H1 (cell line): ENCODE measurements at regions not wholly inside any gene's neighbourhood (a gene's known extent, or its start where the extent isn't known, plus 50 kb on each side); places are given as distances from the start of the nearest gene placed in this dataset.

Source experiments
- BRCA1 ChIP-seq: IDR thresholded peaks from 2 replicates; pipeline ENCODE4 v1.6.1; 2012; ENCODE audit warnings: low read depth, low read length, improper control_type of control experiment
- CTCF ChIP-seq, 3 experiments: IDR thresholded peaks; 1 replicate in 2 of 3; 2 replicates in 1 of 3; pipeline versions ENCODE4 v1.5.1 to v1.6.1; 2011; ENCODE audit warnings: low read length in 3 of 3, mild to moderate bottlenecking in 3 of 3, inconsistent platforms in 2 of 3, low read depth in 1 of 3, moderate library complexity in 1 of 3; ENCODE audit not compliant: insufficient read depth in 1 of 3; ENCODE audit errors: control extremely low read depth in 1 of 3
- POLR2AphosphoS5 ChIP-seq: IDR thresholded peaks from 2 replicates; pipeline ENCODE4 v1.6.1; 2011; ENCODE audit warnings: low read depth, low read length
- RFX5 ChIP-seq: IDR thresholded peaks from 2 replicates; pipeline ENCODE4 v1.6.1; 2011; ENCODE audit warnings: low read depth, low read length, improper control_type of control experiment, borderline replicate concordance
- SRF ChIP-seq: IDR thresholded peaks from 2 replicates; pipeline ENCODE4 v1.6.1; 2011; ENCODE audit warnings: mild to moderate bottlenecking, low read depth, low read length, moderate library complexity

DNA sequence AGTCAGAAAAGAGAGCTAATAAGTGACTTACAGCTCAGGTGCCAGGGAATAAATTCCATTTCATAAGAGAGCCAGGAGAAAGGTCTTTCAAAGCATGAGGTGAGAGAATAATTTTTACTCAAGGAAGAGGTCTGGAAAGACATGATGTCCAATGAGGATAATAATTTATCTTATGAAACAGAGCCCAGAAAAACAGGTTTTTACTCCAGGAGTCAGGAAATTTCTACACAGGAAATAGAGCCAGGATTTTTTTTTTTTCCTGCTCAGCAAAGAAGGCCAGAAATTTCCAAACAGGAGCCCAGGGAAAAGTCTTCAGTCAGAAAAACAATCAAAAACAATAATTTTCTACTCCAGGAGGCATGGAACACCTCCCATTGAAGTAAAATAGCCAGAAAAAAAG lies 1185.7 kb upstream of the TSPY4 start:
- no peak for TF ChIP-seq POLR2AphosphoS5
- TF ChIP-seq CTCF (IDR thresholded peaks at IDR 0.05; ENCODE audit: control extremely low read depth in 1 of 3, insufficient read depth in 1 of 3, low read depth in 1 of 3, low read length in 3 of 3): no peak
- TF ChIP-seq SRF: no peak
- no peak for TF ChIP-seq BRCA1
- no peak for TF ChIP-seq RFX5
